ENCODE measurements at regions not wholly inside any gene's neighbourhood (a gene's known extent, or its start where the extent isn't known, plus 50 kb on each side); places are given as distances from the start of the nearest gene placed in this dataset.

GRCh38 chr16:74045513-74045912, 251.1 kb upstream of the PSMD7 start:
- DNase-seq (no peak), ATAC-seq (ENCODE audit: low FRiP score in 2 of 2) (no peak)
- no peaks in the 10 kb centered on the region for H3K36me3 ChIP-seq
- H3K4me1 ChIP-seq = no peaks in the 10 kb centered on the region
- no peaks in the 10 kb centered on the region for H3K27me3 ChIP-seq
- H3K27ac ChIP-seq = no peak overlapping the region
- no peak overlapping the region for H3K4me3 ChIP-seq
- H3K9me3 ChIP-seq = no peaks in the 10 kb centered on the region
- WGBS, 2 donors = 74 to 77% methylated on average over 3 of the region's 3 CpGs
- TF ChIP-seq EP300 (IDR thresholded peaks at IDR 0.05) (no peak), POLR2A (IDR thresholded peaks at IDR 0.05) (no peak), CTCF (IDR thresholded peaks at IDR 0.05) (no peak), POLR2AphosphoS5 (IDR thresholded peaks at IDR 0.05) (no peak)

DNA sequence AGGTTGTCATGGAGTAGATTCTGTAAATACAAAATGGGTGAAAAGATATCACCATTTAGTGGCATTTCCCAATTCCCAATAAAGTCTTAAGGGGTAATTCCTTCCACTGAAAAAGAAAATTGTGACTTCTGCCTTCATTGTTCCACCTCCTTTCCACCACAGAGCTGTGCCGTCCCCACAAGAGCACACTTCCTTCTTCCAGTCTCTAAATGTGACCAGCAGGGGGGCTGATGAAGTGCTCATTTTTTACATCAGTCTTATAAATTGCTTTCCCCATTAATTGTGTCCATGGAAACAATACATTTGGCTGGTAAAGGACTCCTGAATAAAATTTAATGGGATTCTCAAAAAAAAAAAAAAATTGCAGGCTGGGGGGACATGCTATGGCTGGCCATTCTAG, 260.8 kb upstream of the PSMD7 start:
- Histone ChIP-seq H3K36me3 (no peaks in the 10 kb centered on the region), H3K27me3 (no peaks in the 10 kb centered on the region), H3K27ac (no peak overlapping the region), H3K9me3 (no peaks in the 10 kb centered on the region), H3K4me3 (no peak overlapping the region), H3K4me1 (no peaks in the 10 kb centered on the region)
- TF ChIP-seq EP300 (IDR thresholded peaks at IDR 0.05) (no peak), CTCF (IDR thresholded peaks at IDR 0.05) (peak in 2 of 6 experiments; percentile 14 to 17), POLR2A (IDR thresholded peaks at IDR 0.05) (no peak), POLR2AphosphoS5 (IDR thresholded peaks at IDR 0.05) (no peak)
- 0 to 9% methylated on average over 1 of the region's 1 CpG for WGBS, 2 donors
- no peak for ATAC-seq (ENCODE audit: low FRiP score in 2 of 2)
- DNase-seq = no peak

DNA sequence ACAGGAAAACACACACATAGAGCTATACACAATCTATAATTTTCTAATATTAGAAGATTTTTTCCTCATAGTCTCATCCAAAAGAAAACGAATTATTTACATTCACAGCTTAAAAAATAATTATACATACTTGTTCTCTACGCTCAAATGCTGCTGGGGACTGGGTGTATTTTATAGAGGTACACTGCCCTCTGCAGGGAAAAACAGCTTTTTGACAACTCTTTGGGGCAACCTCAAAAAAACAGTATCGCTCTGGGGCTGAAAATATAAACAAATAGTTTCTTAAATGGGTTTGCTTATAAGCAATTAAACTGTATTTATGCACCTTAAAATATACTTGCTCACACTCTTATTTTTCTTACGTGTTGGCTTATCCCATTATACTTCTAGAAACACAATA, 261.8 kb upstream of the PSMD7 start:
- H3K36me3 ChIP-seq = no peaks in the 10 kb centered on the region
- H3K27me3 ChIP-seq = no peaks in the 10 kb centered on the region
- H3K27ac ChIP-seq = no peak overlapping the region
- H3K9me3 ChIP-seq = no peaks in the 10 kb centered on the region
- 23% methylated on average over 4 of the region's 4 CpGs for WGBS, 2 donors
- H3K4me1 ChIP-seq = no peaks in the 10 kb centered on the region
- DNase-seq = no peak
- H3K4me3 ChIP-seq = no peak overlapping the region
- ATAC-seq (ENCODE audit: low FRiP score in 2 of 2) = no peak
- TF ChIP-seq EP300 (IDR thresholded peaks at IDR 0.05) (no peak), POLR2A (IDR thresholded peaks at IDR 0.05) (no peak), POLR2AphosphoS5 (IDR thresholded peaks at IDR 0.05) (no peak), CTCF (IDR thresholded peaks at IDR 0.05) (peak in 1 of 6 experiments; percentile 10)

DNA sequence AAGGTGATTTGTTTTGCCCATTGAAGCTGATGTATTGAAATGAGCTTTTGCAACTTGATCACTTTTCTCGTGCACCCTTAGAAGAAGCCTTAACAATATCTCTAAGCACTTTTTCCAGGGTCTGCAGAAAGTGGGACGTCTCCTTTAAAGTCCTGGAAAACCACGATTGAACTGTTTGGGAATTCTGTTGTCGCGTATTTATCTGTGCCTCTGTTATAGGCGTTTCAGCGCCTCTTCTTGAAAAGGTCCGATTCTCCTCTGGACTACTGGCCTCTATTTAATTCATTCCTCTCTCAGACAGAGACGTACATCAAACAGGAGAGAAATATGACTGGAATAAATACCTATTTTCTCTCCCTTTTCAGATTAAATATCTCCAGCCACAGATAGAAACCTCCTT, 262.4 kb upstream of the PSMD7 start:
- Histone ChIP-seq H3K9me3 (no peaks in the 10 kb centered on the region), H3K4me1 (no peaks in the 10 kb centered on the region), H3K4me3 (no peak overlapping the region), H3K27me3 (no peaks in the 10 kb centered on the region), H3K36me3 (no peaks in the 10 kb centered on the region), H3K27ac (no peak overlapping the region)
- DNase-seq = no peak
- TF ChIP-seq POLR2AphosphoS5 (IDR thresholded peaks at IDR 0.05) = no peak
- TF ChIP-seq EP300 (IDR thresholded peaks at IDR 0.05) = no peak
- TF ChIP-seq CTCF (IDR thresholded peaks at IDR 0.05) = no peak
- TF ChIP-seq POLR2A (IDR thresholded peaks at IDR 0.05) = no peak
- no peak for ATAC-seq (ENCODE audit: low FRiP score in 2 of 2)
- 61 to 64% methylated on average over 9 of the region's 9 CpGs for WGBS, 2 donors

GRCh38 chr16:74033441-74033995, 263.1 kb upstream of the PSMD7 start:
- WGBS, 2 donors = 57 to 69% methylated on average over 9 of the region's 9 CpGs
- Histone ChIP-seq H3K27ac (no peak overlapping the region), H3K4me1 (no peaks in the 10 kb centered on the region), H3K4me3 (no peak overlapping the region), H3K9me3 (no peaks in the 10 kb centered on the region), H3K36me3 (no peaks in the 10 kb centered on the region), H3K27me3 (no peaks in the 10 kb centered on the region)
- ATAC-seq (ENCODE audit: low FRiP score in 2 of 2) (no peak), DNase-seq (no peak)
- TF ChIP-seq POLR2AphosphoS5 (IDR thresholded peaks at IDR 0.05) = no peak
- no peak for TF ChIP-seq CTCF (IDR thresholded peaks at IDR 0.05)
- no peak for TF ChIP-seq POLR2A (IDR thresholded peaks at IDR 0.05)
- TF ChIP-seq EP300 (IDR thresholded peaks at IDR 0.05) = no peak

All from upper lobe of left lung (tissue), 6 donors.